ENCODE measurements at regions not wholly inside any gene's neighbourhood (a gene's known extent, or its start where the extent isn't known, plus 50 kb on each side); places are given as distances from the start of the nearest gene placed in this dataset.

DNA sequence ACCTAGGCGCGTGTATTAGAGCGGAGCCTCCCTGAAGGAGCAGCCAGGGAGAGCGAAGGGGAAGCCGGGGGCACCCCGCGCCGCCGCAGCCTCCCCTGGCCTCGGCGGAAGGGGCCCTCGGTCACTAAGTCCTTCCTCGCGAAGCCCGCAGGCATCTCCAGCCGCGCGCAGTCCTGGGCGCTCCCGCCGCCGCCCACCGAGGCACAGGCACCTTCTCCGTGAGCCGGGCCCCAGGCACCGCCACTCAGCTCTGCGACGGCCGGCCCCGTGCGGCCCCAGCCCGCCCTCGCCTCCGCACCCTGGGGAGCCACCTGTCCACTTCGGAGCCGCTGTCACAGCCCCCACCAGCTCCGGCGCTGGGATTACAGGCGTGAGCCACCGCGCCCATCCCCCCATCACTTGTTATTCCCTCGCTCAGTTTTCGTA, 80.8 kb downstream of the ZNF467 start:
- H3K27me3 ChIP-seq (ENCODE audit: control insufficient read depth in 3 of 3, insufficient read depth in 3 of 3, low read length in 2 of 3): peaks cover 0 to 31% (median 15%) of the 10 kb centered on the region in 3 donors
- H3K4me3 ChIP-seq: no peak overlapping the region
- TF ChIP-seq, protein P1, sequence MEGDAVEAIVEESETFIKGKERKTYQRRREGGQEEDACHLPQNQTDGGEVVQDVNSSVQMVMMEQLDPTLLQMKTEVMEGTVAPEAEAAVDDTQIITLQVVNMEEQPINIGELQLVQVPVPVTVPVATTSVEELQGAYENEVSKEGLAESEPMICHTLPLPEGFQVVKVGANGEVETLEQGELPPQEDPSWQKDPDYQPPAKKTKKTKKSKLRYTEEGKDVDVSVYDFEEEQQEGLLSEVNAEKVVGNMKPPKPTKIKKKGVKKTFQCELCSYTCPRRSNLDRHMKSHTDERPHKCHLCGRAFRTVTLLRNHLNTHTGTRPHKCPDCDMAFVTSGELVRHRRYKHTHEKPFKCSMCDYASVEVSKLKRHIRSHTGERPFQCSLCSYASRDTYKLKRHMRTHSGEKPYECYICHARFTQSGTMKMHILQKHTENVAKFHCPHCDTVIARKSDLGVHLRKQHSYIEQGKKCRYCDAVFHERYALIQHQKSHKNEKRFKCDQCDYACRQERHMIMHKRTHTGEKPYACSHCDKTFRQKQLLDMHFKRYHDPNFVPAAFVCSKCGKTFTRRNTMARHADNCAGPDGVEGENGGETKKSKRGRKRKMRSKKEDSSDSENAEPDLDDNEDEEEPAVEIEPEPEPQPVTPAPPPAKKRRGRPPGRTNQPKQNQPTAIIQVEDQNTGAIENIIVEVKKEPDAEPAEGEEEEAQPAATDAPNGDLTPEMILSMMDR (IDR thresholded peaks at IDR 0.05; ENCODE audit: control extremely low read depth, extremely low read depth): no peak
- no peak overlapping the region for H3K27ac ChIP-seq (ENCODE audit: low read depth in 1 of 2, low read length in 1 of 2)
- H3K4me1 ChIP-seq (ENCODE audit: control insufficient read depth in 5 of 5, insufficient read depth in 5 of 5, low read length in 5 of 5): peaks cover 0 to 7% (median 0%) of the 10 kb centered on the region in 5 donors
- no peaks in the 10 kb centered on the region for H3K36me3 ChIP-seq (ENCODE audit: control insufficient read depth in 4 of 4, insufficient read depth in 4 of 4, low read length in 4 of 4)
- no peak for ATAC-seq (ENCODE audit: insufficient read depth, low FRiP score)
- WGBS, 2 donors: 8 to 9% methylated on average over 26 to 43 of the region's 43 CpGs
- peaks cover 0 to 6% (median 2%) of the 10 kb centered on the region in 4 donors for H3K9me3 ChIP-seq (ENCODE audit: control insufficient read depth in 4 of 4, insufficient read depth in 3 of 4, low read length in 3 of 4)
- DNase-seq: no peak
- no peak overlapping the region for H3K9ac ChIP-seq (ENCODE audit: insufficient read depth in 1 of 2, low read length in 2 of 2)

DNA sequence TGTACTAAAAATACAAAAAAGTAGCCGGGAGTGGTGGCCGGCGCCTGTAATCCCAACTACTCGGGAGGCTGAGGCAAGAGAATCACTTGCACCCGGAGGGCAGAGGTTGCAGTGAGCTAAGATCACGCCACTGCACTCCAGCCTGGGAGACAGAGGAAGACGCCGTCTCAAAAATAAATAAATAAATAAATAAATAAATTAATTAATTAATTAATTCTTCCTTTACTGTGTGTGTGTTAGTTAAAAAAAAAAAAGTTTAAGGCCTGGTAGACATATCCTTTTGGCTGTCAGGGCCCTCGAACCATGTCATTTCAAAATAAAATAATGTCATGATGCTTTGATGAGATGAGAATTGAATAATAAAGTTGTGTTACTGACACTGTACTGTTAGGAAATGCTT, 81.3 kb downstream of the ZNF467 start:
- ATAC-seq (ENCODE audit: insufficient read depth, low FRiP score) (no peak), DNase-seq (no peak)
- Histone ChIP-seq H3K36me3 (ENCODE audit: control insufficient read depth in 4 of 4, insufficient read depth in 4 of 4, low read length in 4 of 4) (no peaks in the 10 kb centered on the region), H3K27ac (ENCODE audit: low read depth in 1 of 2, low read length in 1 of 2) (no peak overlapping the region), H3K4me3 (no peak overlapping the region), H3K27me3 (ENCODE audit: control insufficient read depth in 3 of 3, insufficient read depth in 3 of 3, low read length in 2 of 3) (peaks cover 0 to 28% (median 15%) of the 10 kb centered on the region in 3 donors), H3K9me3 (ENCODE audit: control insufficient read depth in 4 of 4, insufficient read depth in 3 of 4, low read length in 3 of 4) (peaks cover 0 to 6% (median 2%) of the 10 kb centered on the region in 4 donors), H3K4me1 (ENCODE audit: control insufficient read depth in 5 of 5, insufficient read depth in 5 of 5, low read length in 5 of 5) (peaks cover 0 to 7% (median 0%) of the 10 kb centered on the region in 5 donors), H3K9ac (ENCODE audit: insufficient read depth in 1 of 2, low read length in 2 of 2) (no peak overlapping the region)
- 76 to 88% methylated on average over 9 of the region's 9 CpGs for WGBS, 2 donors
- TF ChIP-seq, protein P1 (IDR thresholded peaks at IDR 0.05; ENCODE audit: control extremely low read depth, extremely low read depth): no peak

DNA sequence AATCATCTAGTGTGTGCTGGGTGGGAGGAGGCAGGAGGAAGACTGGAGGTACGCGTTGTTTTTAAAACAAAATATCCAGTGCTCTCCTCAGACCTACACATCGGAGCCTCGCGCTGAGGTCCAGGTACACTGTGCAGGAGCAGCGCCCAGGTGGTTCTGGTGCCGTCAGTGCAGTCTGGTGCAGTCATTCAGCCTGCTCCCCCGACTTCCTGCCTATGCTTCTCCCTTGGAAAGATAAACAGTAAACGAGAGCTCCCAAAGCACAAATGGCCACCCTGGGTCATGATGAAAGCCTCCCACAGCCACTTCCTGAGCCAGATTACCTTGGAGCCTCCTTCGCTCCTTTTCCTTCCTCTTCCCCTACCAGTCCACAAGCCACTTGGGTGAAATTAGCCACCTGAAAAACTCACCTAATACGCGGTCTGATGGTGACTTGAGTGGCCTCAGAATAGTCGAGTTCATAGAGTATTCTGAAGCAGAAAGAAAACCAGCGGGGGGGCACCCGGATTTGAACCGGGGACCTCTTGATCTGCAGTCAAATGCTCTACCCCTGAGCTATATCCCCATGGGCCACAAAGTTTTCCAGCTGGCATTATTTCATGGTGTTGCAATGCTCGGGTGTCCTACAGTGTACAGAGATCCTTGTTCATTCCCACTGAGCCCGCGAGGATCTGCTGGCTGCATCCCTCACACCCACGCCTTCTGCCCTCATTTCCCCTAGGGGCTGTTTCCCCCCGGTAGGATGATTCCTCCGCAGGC, 82.5 kb downstream of the ZNF467 start:
- Histone ChIP-seq H3K27ac (ENCODE audit: low read depth in 1 of 2, low read length in 1 of 2) (no peak overlapping the region), H3K27me3 (ENCODE audit: control insufficient read depth in 3 of 3, insufficient read depth in 3 of 3, low read length in 2 of 3) (peaks cover 0 to 24% (median 15%) of the 10 kb centered on the region in 3 donors), H3K9ac (ENCODE audit: insufficient read depth in 1 of 2, low read length in 2 of 2) (no peak overlapping the region), H3K4me1 (ENCODE audit: control insufficient read depth in 5 of 5, insufficient read depth in 5 of 5, low read length in 5 of 5) (peaks cover 0 to 9% (median 0%) of the 10 kb centered on the region in 5 donors), H3K36me3 (ENCODE audit: control insufficient read depth in 4 of 4, insufficient read depth in 4 of 4, low read length in 4 of 4) (no peaks in the 10 kb centered on the region), H3K4me3 (no peak overlapping the region), H3K9me3 (ENCODE audit: control insufficient read depth in 4 of 4, insufficient read depth in 3 of 4, low read length in 3 of 4) (peaks cover 0 to 6% (median 2%) of the 10 kb centered on the region in 4 donors)
- ATAC-seq (ENCODE audit: insufficient read depth, low FRiP score): peak; percentile 53
- 31 to 38% methylated on average over 22 of the region's 22 CpGs for WGBS, 2 donors
- DNase-seq: peak; percentile 39 to 71 (median 67)
- TF ChIP-seq, protein P1 (IDR thresholded peaks at IDR 0.05; ENCODE audit: control extremely low read depth, extremely low read depth): no peak

Measured in lung (tissue), 11 donors.